Transverse colon (tissue), 4 donors: ENCODE measurements at regions not wholly inside any gene's neighbourhood (a gene's known extent, or its start where the extent isn't known, plus 50 kb on each side); places are given as distances from the start of the nearest gene placed in this dataset.

Experiments
- DNase-seq: peaks from one replicate; pipeline ENCODE4 v3.0.0-alpha.2; 2019
- H3K27ac ChIP-seq, 4 donors: fragments of 200-600 bp; sonication (generic); 2 replicates each; pipeline ENCODE4 v1.5.1; 2016 to 2018; ENCODE audit warnings: inconsistent platforms in 4 of 4
- H3K27me3 ChIP-seq: fragments of 200-600 bp; sonication (generic); 2 replicates; pipeline ENCODE4 v1.5.1; 2017; ENCODE audit warnings: inconsistent platforms
- H3K36me3 ChIP-seq, 4 donors: fragments of 200-600 bp; sonication (generic); 2 replicates each; pipeline ENCODE4 v1.5.1; 2017 to 2019; ENCODE audit warnings: inconsistent platforms in 4 of 4
- H3K4me1 ChIP-seq, 4 donors: fragments of 200-600 bp; sonication (generic); 2 replicates each; pipeline ENCODE4 v1.5.1; 2017 to 2020; ENCODE audit warnings: inconsistent platforms in 4 of 4
- H3K4me3 ChIP-seq, 4 donors: fragments of 200-600 bp; sonication (generic); 1 replicate in 1 of 4; 2 replicates in 3 of 4; pipeline versions ENCODE4 v1.5.1 to v1.6.1; 2017 to 2019; ENCODE audit warnings: inconsistent platforms in 4 of 4
- H3K9me3 ChIP-seq, 2 donors: fragments of 200-600 bp; sonication (generic); 2 replicates each; pipeline ENCODE4 v1.5.1; 2017 to 2019; ENCODE audit warnings: inconsistent platforms in 2 of 2
- CTCF ChIP-seq, 5 experiments: fragments of 200-600 bp in 3 of 5; fragments of 450-650 bp in 2 of 5; sonication (generic) in 3 of 5; IDR thresholded peaks; 1 replicate in 2 of 5; 2 replicates in 3 of 5; pipeline ENCODE4 v1.5.1; 2016 to 2017; ENCODE audit warnings: antibody characterized with exemption in 5 of 5, inconsistent platforms in 3 of 5, mild to moderate bottlenecking in 2 of 5, moderate library complexity in 1 of 5
- EP300 ChIP-seq: sonication (generic); formaldehyde crosslinking; IDR thresholded peaks from one replicate; pipeline ENCODE4 v1.6.1; 2017; ENCODE audit warnings: antibody characterized with exemption, low read depth
- POLR2A ChIP-seq: fragments of 450-650 bp; IDR thresholded peaks from one replicate; pipeline ENCODE4 v1.6.1; 2016; ENCODE audit warnings: antibody characterized with exemption, mild to moderate bottlenecking, moderate library complexity
- POLR2AphosphoS5 ChIP-seq, 3 donors: sonication (generic); formaldehyde crosslinking; IDR thresholded peaks; one replicate each; pipeline ENCODE4 v1.6.1; 2016; ENCODE audit warnings: antibody characterized with exemption in 3 of 3
- WGBS, 2 donors: methylation state at CpG; one replicate each; pipeline ENCODE4 v1.1.5; 2018; ENCODE audit warnings: low coverage in 1 of 2; 5-methylcytosine and 5-hydroxymethylcytosine counted together
- in situ Hi-C, 4 donors: fragments of 200-750 bp; cut with MboI; loops; one replicate each; pipeline versions ENCODE4 v1.15.0 to v1.15.1; 2017; ENCODE audit warnings: low sequenced_read_pairs in 3 of 4, low pct_ligation_motif_present in 1 of 4, low pct_unique_long_range_greater_than_20kb in 1 of 4
- intact Hi-C: fragments of 100-400 bp; cut with DNase I; formaldehyde crosslinking; loops from one replicate; pipeline ENCODE4 v1.15.1; 2023; ENCODE audit warnings: low total_unique reads

GRCh38 chr14:95452893-95453712 lies 63.3 kb downstream of the SYNE3 start:
- intact Hi-C loops (loop anchor here (5.0 kb wide), 1 partner anchor 64 kb away; the partner anchor contains the start of gene SYNE3), in situ Hi-C loops (no loop called here)
- H3K4me3 ChIP-seq = no peak overlapping the region
- H3K9me3 ChIP-seq = no peaks in the 10 kb centered on the region
- no peak overlapping the region for H3K27ac ChIP-seq
- no peaks in the 10 kb centered on the region for H3K27me3 ChIP-seq
- WGBS, 2 donors = 60 to 83% methylated on average over 1 to 10 of the region's 10 CpGs
- H3K4me1 ChIP-seq = no peaks in the 10 kb centered on the region
- H3K36me3 ChIP-seq = peaks cover 0 to under 1% (median 0%) of the 10 kb centered on the region in 4 donors
- no peak for DNase-seq
- TF ChIP-seq POLR2A (no peak), EP300 (no peak), POLR2AphosphoS5 (IDR thresholded peaks at IDR 0.05) (no peak), CTCF (IDR thresholded peaks at IDR 0.05) (no peak)

- Histone ChIP-seq H3K27me3 (no peaks in the 10 kb centered on the region), H3K9me3 (no peaks in the 10 kb centered on the region), H3K4me1 (no peaks in the 10 kb centered on the region), H3K4me3 (no peak overlapping the region), H3K27ac (no peak overlapping the region), H3K36me3 (peaks cover 0 to 7% (median 0%) of the 10 kb centered on the region in 4 donors)
- intact Hi-C loops = loop anchor here (5.0 kb wide), 1 partner anchor 65 kb away; the partner anchor contains the start of gene SYNE3
- TF ChIP-seq POLR2AphosphoS5 (IDR thresholded peaks at IDR 0.05) = no peak
- no peak for TF ChIP-seq POLR2A
- peak in 2 of 5 experiments; percentile 12 to 17 for TF ChIP-seq CTCF (IDR thresholded peaks at IDR 0.05)
- TF ChIP-seq EP300 = no peak
- in situ Hi-C loops = no loop called here
- DNase-seq = no peak
- 85% methylated on average over 18 of the region's 18 CpGs; no CpG with 5 or more reads in 1 of the 2 donors for WGBS, 2 donors
Observed at GRCh38 chr14:95452176-95452892, 64.1 kb downstream of the SYNE3 start.

- intact Hi-C loops = no loop called here
- peaks cover 0 to 6% (median 2%) of the 10 kb centered on the region in 4 donors for H3K4me1 ChIP-seq
- H3K36me3 ChIP-seq = peaks cover 0 to 7% (median 0%) of the 10 kb centered on the region in 4 donors
- H3K4me3 ChIP-seq = no peak overlapping the region
- no peaks in the 10 kb centered on the region for H3K9me3 ChIP-seq
- no peaks in the 10 kb centered on the region for H3K27me3 ChIP-seq
- 96% methylated on average over 11 of the region's 11 CpGs; no CpG with 5 or more reads in 1 of the 2 donors for WGBS, 2 donors
- no peak overlapping the region for H3K27ac ChIP-seq
- DNase-seq = no peak
- TF ChIP-seq EP300 = no peak
- TF ChIP-seq POLR2AphosphoS5 (IDR thresholded peaks at IDR 0.05) = no peak
- TF ChIP-seq CTCF (IDR thresholded peaks at IDR 0.05) = no peak
- TF ChIP-seq POLR2A = no peak
- in situ Hi-C loops = loop anchor here (10.0 to 25.0 kb wide), 4 partner anchors 76 to 762 kb away; partner anchors contain the start of gene GLRX5 (in 1 of the 4)
Observed at GRCh38 chr14:95449131-95449530, 67.3 kb downstream of the SYNE3 start.

GRCh38 chr14:95446470-95446869 lies 70.0 kb downstream of the SYNE3 start:
- WGBS, 2 donors = 77 to 80% methylated on average over 2 to 4 of the region's 4 CpGs
- H3K4me3 ChIP-seq = no peak overlapping the region
- in situ Hi-C loops (loop anchor here (10.0 to 25.0 kb wide), 4 partner anchors 78 to 759 kb away; partner anchors contain the start of gene GLRX5 (in 1 of the 4)), intact Hi-C loops (no loop called here)
- H3K9me3 ChIP-seq = no peaks in the 10 kb centered on the region
- peaks cover 0 to 7% (median 0%) of the 10 kb centered on the region in 4 donors for H3K36me3 ChIP-seq
- H3K4me1 ChIP-seq = peaks cover 0 to 22% (median 6%) of the 10 kb centered on the region in 4 donors
- no peak for DNase-seq
- TF ChIP-seq POLR2A (no peak), POLR2AphosphoS5 (IDR thresholded peaks at IDR 0.05) (no peak), CTCF (IDR thresholded peaks at IDR 0.05) (no peak), EP300 (no peak)
- no peaks in the 10 kb centered on the region for H3K27me3 ChIP-seq
- H3K27ac ChIP-seq = no peak overlapping the region
